ENCODE measurements at regions not wholly inside any gene's neighbourhood (a gene's known extent, or its start where the extent isn't known, plus 50 kb on each side); places are given as distances from the start of the nearest gene placed in this dataset.

DNA sequence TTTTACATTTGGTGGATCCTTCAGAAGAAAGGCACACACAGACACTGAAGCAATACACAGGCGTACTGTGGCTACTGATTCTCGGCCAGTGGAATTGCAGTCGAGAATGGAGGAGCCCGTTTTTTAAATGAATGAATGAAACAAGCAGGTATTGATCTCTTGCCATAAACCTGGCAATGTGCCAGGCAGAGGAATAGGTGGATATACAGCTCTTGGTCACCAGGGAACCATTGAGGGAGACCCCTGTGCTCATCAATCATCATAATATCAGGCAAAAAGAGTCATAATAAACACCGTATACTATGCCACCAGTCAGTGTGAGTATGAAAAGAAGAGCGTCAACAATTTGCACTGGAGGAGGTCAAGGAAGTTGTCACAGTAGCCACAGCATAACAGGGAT is 140.3 kb upstream of the FOXF1 start:
- no peak for TF ChIP-seq GABPA (IDR thresholded peaks at IDR 0.05; ENCODE audit: low read depth)
- TF ChIP-seq, protein P1, sequence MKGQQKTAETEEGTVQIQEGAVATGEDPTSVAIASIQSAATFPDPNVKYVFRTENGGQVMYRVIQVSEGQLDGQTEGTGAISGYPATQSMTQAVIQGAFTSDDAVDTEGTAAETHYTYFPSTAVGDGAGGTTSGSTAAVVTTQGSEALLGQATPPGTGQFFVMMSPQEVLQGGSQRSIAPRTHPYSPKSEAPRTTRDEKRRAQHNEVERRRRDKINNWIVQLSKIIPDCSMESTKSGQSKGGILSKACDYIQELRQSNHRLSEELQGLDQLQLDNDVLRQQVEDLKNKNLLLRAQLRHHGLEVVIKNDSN (IDR thresholded peaks at IDR 0.05; ENCODE audit: borderline replicate concordance, extremely low read length, insufficient read depth, low read depth, low read length) = no peak
- no peak for TF ChIP-seq HDAC2 (IDR thresholded peaks at IDR 0.05)
- no peak for TF ChIP-seq KAT2A (conservative IDR thresholded peaks at IDR 0.05; ENCODE audit: control insufficient read depth, low read depth, low read length)
- no peak for TF ChIP-seq CREB1 (IDR thresholded peaks at IDR 0.05; ENCODE audit: low read depth)
- no peak for TF ChIP-seq BHLHE40 (IDR thresholded peaks at IDR 0.05; ENCODE audit: borderline replicate concordance in 1 of 2, low read depth in 2 of 2, low read length in 1 of 2)

Measured in GM12878 (cell line).